Right lobe of liver (tissue), 4 donors: ENCODE measurements at regions not wholly inside any gene's neighbourhood (a gene's known extent, or its start where the extent isn't known, plus 50 kb on each side); places are given as distances from the start of the nearest gene placed in this dataset.

Experiments
- CTCF ChIP-seq, 4 donors: fragments of 200-600 bp in 3 of 4; fragments of 450-650 bp in 1 of 4; IDR thresholded peaks; one replicate each; pipeline versions ENCODE4 v1.5.1 to v1.8.0; 2016 to 2022; ENCODE audit warnings: antibody characterized with exemption in 4 of 4, mild to moderate bottlenecking in 2 of 4
- POLR2A ChIP-seq: fragments of 450-650 bp; IDR thresholded peaks from one replicate; pipeline ENCODE4 v1.6.1; 2017; ENCODE audit warnings: antibody characterized with exemption, mild to moderate bottlenecking
- donor health status: DM: no; HTN: no; CAD: no.
- donor health status: DM: no; HTN: no; CAD: no.
- donor health status: DM: no; HTN: yes; CAD: no.

- no peak for TF ChIP-seq POLR2A
- no peak for TF ChIP-seq CTCF (IDR thresholded peaks at IDR 0.05)
Observed at GRCh38 chr1:29626726-29627125, 390.4 kb downstream of the PTPRU start.
